ENCODE measurements at regions not wholly inside any gene's neighbourhood (a gene's known extent, or its start where the extent isn't known, plus 50 kb on each side); places are given as distances from the start of the nearest gene placed in this dataset.

DNA sequence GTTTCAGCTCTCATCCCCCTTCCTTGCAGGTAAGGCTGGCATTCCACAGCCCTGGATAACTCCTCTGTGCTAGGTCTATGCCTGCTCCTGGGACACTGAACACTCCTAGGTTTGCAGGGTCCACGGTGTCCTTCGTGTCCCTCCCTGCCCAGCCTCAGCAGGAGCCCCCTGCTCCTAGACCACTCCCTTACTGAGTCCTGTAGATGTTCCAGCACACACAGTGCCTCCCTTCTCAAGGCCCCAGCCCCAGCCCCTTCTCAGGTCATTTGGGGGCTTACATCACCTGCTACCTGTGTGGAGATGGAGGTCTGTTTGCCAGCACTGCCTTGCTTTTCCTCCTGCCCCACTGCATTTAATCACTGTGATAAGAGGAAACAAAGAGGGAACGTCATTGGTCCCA is 146.4 kb upstream of the TNP1 start:
- Histone ChIP-seq H3F3A (replicated peaks; ENCODE audit: insufficient read depth) (no peaks in the 10 kb centered on the region), H2AFZ (ENCODE audit: low read depth) (no peak overlapping the region), H3K36me3 (replicated peaks in 1 of 2; ENCODE audit: control insufficient read depth in 1 of 2, insufficient read depth in 2 of 2, low read length in 1 of 2) (no peaks in the 10 kb centered on the region), H3K27ac (ENCODE audit: low read depth in 2 of 2, low read length in 1 of 2) (no peak overlapping the region), H3K9ac (no peak overlapping the region), H3K4me3 (ENCODE audit: low read depth in 2 of 2, low read length in 1 of 2) (no peak overlapping the region), H3K9me2 (no peaks in the 10 kb centered on the region), H3K27me3 (ENCODE audit: insufficient read depth) (no peaks in the 10 kb centered on the region), H4K20me1 (ENCODE audit: insufficient read depth) (no peaks in the 10 kb centered on the region), H3K4me2 (no peak overlapping the region), H3K79me2 (ENCODE audit: insufficient read depth) (no peaks in the 10 kb centered on the region), H3K9me3 (no peaks in the 10 kb centered on the region), H3K4me1 (ENCODE audit: control insufficient read depth in 1 of 2, insufficient read depth in 2 of 2, low read depth in 1 of 2, low read length in 1 of 2) (peaks cover 0 to 3% of the 10 kb centered on the region in 2 experiments; a peak in 2 of 4 replicates)
- DNase-seq = no peak
- ChIA-PET CTCF (no interaction called here), POLR2A (no interaction called here)
- 28% methylated on average over 3 of the region's 3 CpGs for WGBS (ENCODE audit: low lambda C conversion rate)
- no peak for TF ChIP-seq NRF1 (IDR thresholded peaks at IDR 0.05; ENCODE audit: low read depth, low read length)
- TF ChIP-seq, protein P1, sequence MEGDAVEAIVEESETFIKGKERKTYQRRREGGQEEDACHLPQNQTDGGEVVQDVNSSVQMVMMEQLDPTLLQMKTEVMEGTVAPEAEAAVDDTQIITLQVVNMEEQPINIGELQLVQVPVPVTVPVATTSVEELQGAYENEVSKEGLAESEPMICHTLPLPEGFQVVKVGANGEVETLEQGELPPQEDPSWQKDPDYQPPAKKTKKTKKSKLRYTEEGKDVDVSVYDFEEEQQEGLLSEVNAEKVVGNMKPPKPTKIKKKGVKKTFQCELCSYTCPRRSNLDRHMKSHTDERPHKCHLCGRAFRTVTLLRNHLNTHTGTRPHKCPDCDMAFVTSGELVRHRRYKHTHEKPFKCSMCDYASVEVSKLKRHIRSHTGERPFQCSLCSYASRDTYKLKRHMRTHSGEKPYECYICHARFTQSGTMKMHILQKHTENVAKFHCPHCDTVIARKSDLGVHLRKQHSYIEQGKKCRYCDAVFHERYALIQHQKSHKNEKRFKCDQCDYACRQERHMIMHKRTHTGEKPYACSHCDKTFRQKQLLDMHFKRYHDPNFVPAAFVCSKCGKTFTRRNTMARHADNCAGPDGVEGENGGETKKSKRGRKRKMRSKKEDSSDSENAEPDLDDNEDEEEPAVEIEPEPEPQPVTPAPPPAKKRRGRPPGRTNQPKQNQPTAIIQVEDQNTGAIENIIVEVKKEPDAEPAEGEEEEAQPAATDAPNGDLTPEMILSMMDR (IDR thresholded peaks at IDR 0.05) = no peak
- TF ChIP-seq, protein P2, sequence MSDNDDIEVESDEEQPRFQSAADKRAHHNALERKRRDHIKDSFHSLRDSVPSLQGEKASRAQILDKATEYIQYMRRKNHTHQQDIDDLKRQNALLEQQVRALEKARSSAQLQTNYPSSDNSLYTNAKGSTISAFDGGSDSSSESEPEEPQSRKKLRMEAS (IDR thresholded peaks at IDR 0.05; ENCODE audit: low read depth) = no peak
- TF ChIP-seq SIN3A (IDR thresholded peaks at IDR 0.05; ENCODE audit: borderline replicate concordance, low read depth, low read length) = no peak
- no peak for TF ChIP-seq EP300 (IDR thresholded peaks at IDR 0.05; ENCODE audit: borderline replicate concordance in 1 of 2, low read depth in 1 of 2, low read length in 1 of 2)
- TF ChIP-seq POLR2AphosphoS5 (IDR thresholded peaks at IDR 0.05; ENCODE audit: low read depth, low read length) = no peak
- TF ChIP-seq FOSL2 (IDR thresholded peaks at IDR 0.05; ENCODE audit: borderline replicate concordance, low read depth) = no peak
- no peak for TF ChIP-seq TEAD4 (IDR thresholded peaks at IDR 0.05; ENCODE audit: borderline replicate concordance, insufficient read depth)

DNA sequence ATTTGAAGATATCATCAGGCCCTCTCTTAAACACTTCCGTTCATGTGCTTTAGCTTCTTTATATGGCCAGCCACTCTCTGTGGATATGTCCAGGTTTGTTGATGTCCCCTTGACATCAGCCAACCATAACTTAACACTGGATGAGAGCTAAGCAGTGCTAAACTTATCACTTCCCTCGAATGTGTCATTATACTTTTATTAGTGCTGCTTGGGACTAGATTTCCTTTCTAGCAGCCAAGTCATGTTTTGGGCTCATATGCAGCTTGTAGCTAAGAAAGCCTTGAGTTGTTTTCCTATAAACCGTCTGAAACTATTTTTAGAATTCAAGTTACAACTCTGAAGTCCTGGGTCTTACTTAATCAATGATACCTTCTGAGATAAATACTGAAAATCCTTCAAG is 144.8 kb upstream of the TNP1 start:
- Histone ChIP-seq H3K9me2 (no peaks in the 10 kb centered on the region), H3F3A (replicated peaks; ENCODE audit: insufficient read depth) (no peaks in the 10 kb centered on the region), H3K4me2 (no peak overlapping the region), H3K79me2 (ENCODE audit: insufficient read depth) (no peaks in the 10 kb centered on the region), H3K27ac (ENCODE audit: low read depth in 2 of 2, low read length in 1 of 2) (no peak overlapping the region), H3K9ac (no peak overlapping the region), H3K4me1 (ENCODE audit: control insufficient read depth in 1 of 2, insufficient read depth in 2 of 2, low read depth in 1 of 2, low read length in 1 of 2) (peaks cover 0 to 3% of the 10 kb centered on the region in 2 experiments; a peak in 2 of 4 replicates), H3K36me3 (replicated peaks in 1 of 2; ENCODE audit: control insufficient read depth in 1 of 2, insufficient read depth in 2 of 2, low read length in 1 of 2) (no peaks in the 10 kb centered on the region), H4K20me1 (ENCODE audit: insufficient read depth) (no peaks in the 10 kb centered on the region), H2AFZ (ENCODE audit: low read depth) (no peak overlapping the region), H3K27me3 (ENCODE audit: insufficient read depth) (no peaks in the 10 kb centered on the region), H3K4me3 (ENCODE audit: low read depth in 2 of 2, low read length in 1 of 2) (no peak overlapping the region), H3K9me3 (no peaks in the 10 kb centered on the region)
- WGBS (ENCODE audit: low lambda C conversion rate) = 44% methylated on average over 3 of the region's 3 CpGs
- POLR2A ChIA-PET = no interaction called here
- no peak for DNase-seq
- CTCF ChIA-PET = interaction anchor here (1.0 kb wide), 1 partner anchor 12 kb away, joined by 3 read pairs; no protein-coding TSS in a partner anchor
- TF ChIP-seq, protein P3, sequence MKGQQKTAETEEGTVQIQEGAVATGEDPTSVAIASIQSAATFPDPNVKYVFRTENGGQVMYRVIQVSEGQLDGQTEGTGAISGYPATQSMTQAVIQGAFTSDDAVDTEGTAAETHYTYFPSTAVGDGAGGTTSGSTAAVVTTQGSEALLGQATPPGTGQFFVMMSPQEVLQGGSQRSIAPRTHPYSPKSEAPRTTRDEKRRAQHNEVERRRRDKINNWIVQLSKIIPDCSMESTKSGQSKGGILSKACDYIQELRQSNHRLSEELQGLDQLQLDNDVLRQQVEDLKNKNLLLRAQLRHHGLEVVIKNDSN (IDR thresholded peaks at IDR 0.05; ENCODE audit: borderline replicate concordance, low read depth) = no peak
- no peak for TF ChIP-seq TAF1 (IDR thresholded peaks at IDR 0.05; ENCODE audit: borderline replicate concordance, low read depth, low read length)
- TF ChIP-seq GATA2 (CRISPR knock-in tag; IDR thresholded peaks at IDR 0.05) = no peak
- TF ChIP-seq TCF12 (IDR thresholded peaks at IDR 0.05) = no peak
- no peak for TF ChIP-seq FOXM1 (IDR thresholded peaks at IDR 0.05; ENCODE audit: low read depth)
- TF ChIP-seq TEAD4 (IDR thresholded peaks at IDR 0.05; ENCODE audit: borderline replicate concordance, insufficient read depth) = no peak
- no peak for TF ChIP-seq GABPA (IDR thresholded peaks at IDR 0.05; ENCODE audit: low read depth)
- TF ChIP-seq, protein P4, sequence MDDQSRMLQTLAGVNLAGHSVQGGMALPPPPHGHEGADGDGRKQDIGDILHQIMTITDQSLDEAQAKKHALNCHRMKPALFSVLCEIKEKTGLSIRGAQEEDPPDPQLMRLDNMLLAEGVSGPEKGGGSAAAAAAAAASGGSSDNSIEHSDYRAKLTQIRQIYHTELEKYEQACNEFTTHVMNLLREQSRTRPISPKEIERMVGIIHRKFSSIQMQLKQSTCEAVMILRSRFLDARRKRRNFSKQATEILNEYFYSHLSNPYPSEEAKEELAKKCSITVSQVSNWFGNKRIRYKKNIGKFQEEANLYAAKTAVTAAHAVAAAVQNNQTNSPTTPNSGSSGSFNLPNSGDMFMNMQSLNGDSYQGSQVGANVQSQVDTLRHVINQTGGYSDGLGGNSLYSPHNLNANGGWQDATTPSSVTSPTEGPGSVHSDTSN (IDR thresholded peaks at IDR 0.05) = no peak
- no peak for TF ChIP-seq EP300 (IDR thresholded peaks at IDR 0.05; ENCODE audit: borderline replicate concordance in 1 of 2, low read depth in 1 of 2, low read length in 1 of 2)
- TF ChIP-seq RCOR1 (IDR thresholded peaks at IDR 0.05; ENCODE audit: low read length) = no peak
- TF ChIP-seq POLR2AphosphoS5 (IDR thresholded peaks at IDR 0.05; ENCODE audit: low read depth, low read length) = no peak
